Ovary (tissue), 7 donors: ENCODE measurements at regions not wholly inside any gene's neighbourhood (a gene's known extent, or its start where the extent isn't known, plus 50 kb on each side); places are given as distances from the start of the nearest gene placed in this dataset.

ENCODE experiments used
- DNase-seq, 5 donors: peaks; one replicate each; pipeline ENCODE4 v3.0.0-alpha.2; 2019 to 2020
- H3K27ac ChIP-seq, 2 donors: fragments of 200-600 bp; one replicate each; pipeline versions ENCODE4 v1.5.1 to v1.8.0; 2019 to 2022
- H3K27me3 ChIP-seq: fragments of 200-600 bp; one replicate; pipeline ENCODE4 v1.8.0; 2022
- H3K36me3 ChIP-seq: fragments of 200-600 bp; sonication (generic); one replicate; pipeline ENCODE4 v1.5.1; 2019
- H3K4me1 ChIP-seq: one replicate; pipeline ENCODE4 v1.8.1; 2013; ENCODE audit warnings: mild to moderate bottlenecking, moderate library complexity; ENCODE audit not compliant: insufficient read depth
- H3K4me3 ChIP-seq: fragments of 200-600 bp; sonication (generic); one replicate; pipeline ENCODE4 v1.5.1; 2017
- H3K9me3 ChIP-seq, 2 donors: fragments of 200-600 bp in 1 of 2; sonication (generic) in 1 of 2; one replicate each; pipeline versions ENCODE4 v1.5.1 to v1.8.1; 2013 to 2019; ENCODE audit warnings: mild to moderate bottlenecking in 1 of 2, moderate library complexity in 1 of 2
- CTCF ChIP-seq, 3 donors: fragments of 450-650 bp in 2 of 3; fragments of 200-600 bp in 1 of 3; IDR thresholded peaks; one replicate each; pipeline versions ENCODE4 v1.5.1 to v1.8.0; 2016 to 2022; ENCODE audit warnings: antibody characterized with exemption in 3 of 3, mild to moderate bottlenecking in 1 of 3
- EP300 ChIP-seq: sonication (generic); formaldehyde crosslinking; IDR thresholded peaks from one replicate; pipeline ENCODE4 v1.6.1; 2017; ENCODE audit warnings: antibody characterized with exemption
- POLR2A ChIP-seq: fragments of 450-650 bp; IDR thresholded peaks from one replicate; pipeline ENCODE4 v1.6.1; 2017; ENCODE audit warnings: antibody characterized with exemption, mild to moderate bottlenecking, moderate library complexity
- WGBS, 3 donors: extraction: QIAGEN DNeasy Blood & Tissue Kit in 1 of 3; methylation state at CpG; one replicate each; pipeline versions ENCODE4 v1.1.5 to v1.1.7; 2013 to 2017; 5-methylcytosine and 5-hydroxymethylcytosine counted together
- intact Hi-C, 4 donors: fragments of 100-400 bp; cut with DNase I; formaldehyde crosslinking; loops; one replicate each; pipeline versions ENCODE4 v1.11.0 to v1.15.1; 2022 to 2023
- donor health status: DM: no; HTN: no; CAD: no; lungs with moderate emphysema.
- donor health status: DM: no; HTN: no; CAD: no.
- donor health status: Bipolar disorder and iron deficiency.
- donor health status: DM: no; HTN: no; CAD: no.
- donor health status: DM: yes; HTN: yes; CAD: no.

DNA sequence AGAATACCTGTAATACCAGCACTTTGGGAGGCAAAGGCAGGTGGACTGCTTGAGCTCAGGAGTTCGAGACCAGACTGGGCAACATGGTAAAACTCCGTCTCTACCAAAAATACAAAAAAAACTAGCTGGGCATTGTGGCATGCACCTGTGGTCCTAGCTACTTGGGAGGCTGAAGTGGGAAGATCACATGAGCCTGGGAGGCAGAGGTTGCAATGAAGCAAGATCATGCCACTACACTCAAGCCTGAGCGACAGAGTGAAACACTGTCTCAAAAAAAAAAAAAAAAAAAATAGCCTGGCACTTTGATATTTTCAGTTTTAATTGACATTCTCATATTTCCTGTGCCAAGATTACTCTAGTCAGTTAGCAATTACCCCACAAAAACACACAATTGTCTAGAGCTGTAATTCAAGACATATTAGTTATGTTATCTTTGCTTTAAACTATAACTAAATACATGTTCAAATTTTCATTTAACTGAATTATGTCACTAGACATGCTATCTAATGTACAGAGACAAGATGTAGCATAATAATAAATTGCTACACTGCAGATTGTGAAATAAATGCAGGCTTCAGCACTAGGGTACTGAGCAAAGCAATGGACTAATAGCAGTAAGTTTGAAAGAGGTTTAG lies 378.2 kb upstream of the GRAMD2B start:
- DNase-seq, result no peak
- 92 to 98% (median 96%) methylated on average over 3 of the region's 3 CpGs for WGBS, 3 donors
- no peaks in the 10 kb centered on the region for H3K36me3 ChIP-seq
- H3K27ac ChIP-seq, result no peak overlapping the region
- H3K4me3 ChIP-seq, result no peak overlapping the region
- intact Hi-C loops, result no loop called here
- TF ChIP-seq EP300 (no peak), POLR2A (no peak), CTCF (IDR thresholded peaks at IDR 0.05) (no peak)
- no peaks in the 10 kb centered on the region for H3K27me3 ChIP-seq
- peaks cover 2% of the 10 kb centered on the region for H3K4me1 ChIP-seq
- no peaks in the 10 kb centered on the region for H3K9me3 ChIP-seq

DNA sequence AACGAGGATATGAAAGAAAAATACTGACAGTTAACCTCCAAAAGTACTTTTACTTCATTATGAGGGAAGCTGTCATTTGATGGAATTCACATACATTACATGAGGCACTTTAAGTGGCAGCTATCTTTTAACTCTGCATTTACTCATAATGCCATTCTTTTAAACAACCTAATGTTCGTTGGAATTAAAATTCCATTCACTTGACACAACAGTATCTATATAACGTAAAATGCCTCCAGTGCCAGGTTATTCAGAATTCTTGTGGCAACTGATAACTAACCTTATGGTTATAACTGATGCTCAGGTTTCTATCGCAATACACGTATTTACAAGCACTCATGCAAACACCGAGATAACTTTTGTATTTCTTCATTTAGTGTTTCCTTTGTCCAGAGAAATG lies 376.9 kb upstream of the GRAMD2B start:
- DNase-seq, result no peak
- H3K27ac ChIP-seq, result no peak overlapping the region
- no peak for TF ChIP-seq POLR2A
- TF ChIP-seq CTCF (IDR thresholded peaks at IDR 0.05), result no peak
- no peak for TF ChIP-seq EP300
- no peaks in the 10 kb centered on the region for H3K9me3 ChIP-seq
- H3K4me3 ChIP-seq, result no peak overlapping the region
- intact Hi-C loops, result no loop called here
- H3K4me1 ChIP-seq, result peaks cover 2% of the 10 kb centered on the region
- 54 to 68% (median 56%) methylated on average over 6 of the region's 6 CpGs for WGBS, 3 donors
- no peaks in the 10 kb centered on the region for H3K27me3 ChIP-seq
- H3K36me3 ChIP-seq, result no peaks in the 10 kb centered on the region

GRCh38 chr5:126046846-126047571 lies 376.2 kb upstream of the GRAMD2B start:
- TF ChIP-seq EP300 (no peak), CTCF (IDR thresholded peaks at IDR 0.05) (no peak), POLR2A (no peak)
- Histone ChIP-seq H3K4me1 (peaks cover 2% of the 10 kb centered on the region), H3K4me3 (no peak overlapping the region), H3K27ac (no peak overlapping the region), H3K27me3 (no peaks in the 10 kb centered on the region), H3K9me3 (no peaks in the 10 kb centered on the region), H3K36me3 (no peaks in the 10 kb centered on the region)
- DNase-seq, result no peak
- intact Hi-C loops, result no loop called here

GRCh38 chr5:126052120-126052519 lies 371.1 kb upstream of the GRAMD2B start:
- no peak for DNase-seq
- TF ChIP-seq EP300, result no peak
- TF ChIP-seq CTCF (IDR thresholded peaks at IDR 0.05), result no peak
- no peak for TF ChIP-seq POLR2A
- no peaks in the 10 kb centered on the region for H3K9me3 ChIP-seq
- WGBS, 3 donors, result 98 to 100% (median 99%) methylated on average over 1 of the region's 1 CpG
- no peak overlapping the region for H3K4me3 ChIP-seq
- H3K4me1 ChIP-seq, result no peaks in the 10 kb centered on the region
- intact Hi-C loops, result no loop called here
- H3K36me3 ChIP-seq, result no peaks in the 10 kb centered on the region
- no peaks in the 10 kb centered on the region for H3K27me3 ChIP-seq
- no peak overlapping the region for H3K27ac ChIP-seq
